NCI-H2196 (cell line): ENCODE measurements at regions not wholly inside any gene's neighbourhood (a gene's known extent, or its start where the extent isn't known, plus 50 kb on each side); places are given as distances from the start of the nearest gene placed in this dataset.

Experiments
- DNase-seq: peaks from one replicate; lab custom pipeline; 2025; ENCODE audit not compliant: unreplicated experiment; lab: John Stamatoyannopoulos, UW

DNA sequence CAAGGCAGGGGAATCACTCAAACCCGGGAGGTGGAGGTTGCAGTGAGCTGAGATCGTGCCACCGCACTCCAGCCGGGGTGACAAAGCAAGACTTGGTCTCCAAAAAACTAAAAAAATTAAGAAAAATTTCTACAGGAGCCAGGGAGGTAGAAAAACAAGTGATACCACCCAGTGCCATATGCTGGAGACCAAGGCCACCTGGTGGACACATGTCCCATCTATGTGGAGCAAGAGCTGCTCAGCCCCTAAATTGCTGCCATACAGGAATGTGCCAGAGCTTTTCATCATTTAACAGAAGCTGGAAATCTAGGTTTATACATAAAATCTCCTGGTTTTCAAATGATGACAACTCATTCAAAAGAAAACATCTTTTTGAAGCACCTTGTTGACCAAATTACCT is 61.4 kb upstream of the ELK3 start:
- DNase-seq, result no peak

DNA sequence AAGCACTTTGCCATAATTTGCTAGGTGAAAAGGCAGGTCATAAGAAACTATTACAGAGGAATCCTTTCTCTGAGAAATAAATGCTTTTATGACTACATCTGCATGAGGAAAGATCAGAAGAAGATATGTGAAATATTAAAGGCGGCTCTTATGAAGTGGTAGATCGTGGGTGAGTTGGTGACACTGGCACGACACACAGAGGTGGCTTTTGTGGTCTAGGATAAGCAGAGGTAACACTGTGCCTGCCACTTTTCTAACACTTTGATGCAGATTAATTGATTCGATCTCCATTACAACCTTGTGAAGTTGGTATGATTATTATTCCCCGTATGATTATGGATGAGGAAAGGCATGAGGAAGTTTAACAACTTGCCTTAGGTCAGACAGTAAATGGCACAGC is 60.0 kb upstream of the ELK3 start:
- DNase-seq, result no peak

DNA sequence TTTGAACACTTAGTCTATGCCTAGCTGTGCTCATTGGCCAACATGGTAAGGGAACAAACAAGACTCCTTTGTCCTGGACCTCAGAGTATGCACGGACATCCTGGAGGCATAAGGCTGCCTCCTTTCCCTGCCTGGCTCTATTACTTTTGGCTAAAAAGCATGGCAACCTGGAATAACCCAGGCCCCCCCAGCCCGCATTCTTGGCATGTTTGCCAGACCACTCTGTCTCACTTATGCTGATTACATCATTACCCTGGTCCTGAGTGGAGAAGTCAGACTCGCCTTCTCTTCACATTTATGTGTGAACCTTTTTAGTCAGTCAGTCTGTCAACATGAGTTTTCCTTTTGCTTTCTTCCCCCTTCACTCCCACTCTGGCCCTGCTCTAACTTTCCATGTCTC is 58.0 kb upstream of the ELK3 start:
- DNase-seq, result no peak

DNA sequence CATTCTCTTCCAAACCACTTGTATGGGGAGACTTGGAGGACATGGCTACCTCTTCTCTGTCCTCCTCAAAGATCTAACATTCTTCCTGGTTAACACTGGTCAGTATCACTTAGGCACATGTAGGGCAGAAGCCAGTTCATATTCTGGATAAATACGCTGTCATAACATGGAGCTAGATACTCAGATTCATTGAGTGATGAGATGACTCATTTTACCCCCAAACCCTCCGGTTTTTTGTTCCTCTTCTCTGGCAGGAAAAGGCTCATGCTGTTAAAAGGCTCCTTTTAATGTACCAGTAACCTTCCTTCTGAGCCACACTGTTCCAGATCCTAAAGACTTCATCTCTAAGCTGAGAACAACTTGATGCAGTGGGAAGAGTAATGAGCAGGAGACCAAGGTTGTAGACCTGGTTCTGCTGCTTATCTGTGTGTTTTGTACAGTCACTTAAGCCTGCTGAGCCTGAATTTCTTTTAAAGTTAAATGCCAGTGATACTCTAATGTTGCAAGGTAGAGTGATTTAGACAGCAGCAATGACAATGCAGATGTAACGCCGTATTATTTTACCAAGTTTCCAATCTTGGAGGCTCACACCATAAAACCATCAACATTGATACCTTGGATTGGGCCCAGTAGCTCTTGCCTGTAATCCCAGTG is 57.3 kb upstream of the ELK3 start:
- DNase-seq, result no peak

DNA sequence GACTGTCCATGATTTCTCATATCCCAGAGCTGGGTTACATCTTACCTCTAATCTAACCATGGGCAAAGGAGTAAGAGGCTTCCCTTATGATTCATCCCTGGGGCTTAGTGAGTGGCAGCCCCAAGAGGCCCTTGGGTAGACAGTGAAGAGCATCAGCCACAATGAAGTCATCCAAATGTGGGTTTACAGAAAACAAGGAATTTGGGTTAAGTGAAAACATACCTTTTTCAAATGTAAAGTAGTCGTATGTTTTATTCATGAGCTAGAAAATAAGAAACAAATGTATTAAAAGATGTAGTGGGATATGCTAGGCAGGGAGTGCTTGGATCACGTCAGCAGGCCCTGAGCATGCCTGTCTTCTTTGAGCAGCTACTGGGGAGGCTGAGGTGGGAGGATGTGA is 54.0 kb upstream of the ELK3 start:
- DNase-seq, result no peak

DNA sequence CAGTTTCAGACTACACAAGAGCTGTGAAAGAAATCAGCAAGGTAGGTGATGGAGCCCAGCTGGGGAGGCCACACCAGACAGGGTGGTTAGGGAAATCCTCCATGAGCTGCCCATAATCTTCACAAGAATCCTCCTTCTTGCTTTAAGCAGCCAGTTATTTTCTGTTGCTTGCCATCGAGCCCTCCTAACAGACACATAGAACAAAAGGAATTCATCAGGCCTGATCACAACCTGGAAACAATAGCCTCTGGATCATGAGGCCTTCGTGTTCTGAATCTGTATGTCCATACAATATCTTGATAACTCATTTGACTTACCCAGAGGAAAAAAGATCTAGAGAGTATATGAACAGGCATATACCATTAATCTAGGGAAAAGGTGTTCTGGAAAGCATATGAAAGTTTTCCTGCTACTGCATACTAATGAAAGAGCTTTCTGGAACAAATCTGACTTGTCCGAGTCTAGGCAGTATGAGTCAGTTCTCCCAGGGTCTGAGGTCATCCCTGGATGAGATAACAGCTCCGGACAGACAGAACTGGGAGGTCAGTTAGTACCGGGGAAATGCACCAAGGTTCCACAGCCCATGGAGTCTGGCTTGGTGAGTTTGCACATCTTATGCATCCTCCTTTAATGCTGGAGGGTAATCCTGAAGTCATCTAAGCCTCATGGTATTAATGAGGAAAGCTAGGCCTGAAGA is 52.8 kb upstream of the ELK3 start:
- DNase-seq, result no peak

DNA sequence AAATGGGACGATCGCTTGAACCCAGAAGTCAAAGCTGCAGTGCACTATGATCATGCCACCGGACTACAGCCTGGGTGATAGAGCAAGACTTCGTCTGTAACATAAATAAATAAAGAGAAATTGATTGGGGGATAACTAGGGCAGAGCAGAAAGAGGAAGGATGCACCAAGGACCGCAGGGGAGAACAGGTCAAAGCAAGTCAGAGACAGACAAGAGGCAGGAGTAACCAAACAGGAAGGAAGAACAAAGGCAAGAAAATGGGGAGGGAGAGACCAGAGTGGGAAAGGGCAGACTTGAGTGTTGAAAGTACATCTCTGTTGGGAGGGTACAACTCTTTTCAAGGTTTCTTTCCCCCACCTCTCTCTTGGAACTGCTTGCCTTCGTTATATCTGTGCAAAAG is 50.8 kb upstream of the ELK3 start:
- no peak for DNase-seq

DNA sequence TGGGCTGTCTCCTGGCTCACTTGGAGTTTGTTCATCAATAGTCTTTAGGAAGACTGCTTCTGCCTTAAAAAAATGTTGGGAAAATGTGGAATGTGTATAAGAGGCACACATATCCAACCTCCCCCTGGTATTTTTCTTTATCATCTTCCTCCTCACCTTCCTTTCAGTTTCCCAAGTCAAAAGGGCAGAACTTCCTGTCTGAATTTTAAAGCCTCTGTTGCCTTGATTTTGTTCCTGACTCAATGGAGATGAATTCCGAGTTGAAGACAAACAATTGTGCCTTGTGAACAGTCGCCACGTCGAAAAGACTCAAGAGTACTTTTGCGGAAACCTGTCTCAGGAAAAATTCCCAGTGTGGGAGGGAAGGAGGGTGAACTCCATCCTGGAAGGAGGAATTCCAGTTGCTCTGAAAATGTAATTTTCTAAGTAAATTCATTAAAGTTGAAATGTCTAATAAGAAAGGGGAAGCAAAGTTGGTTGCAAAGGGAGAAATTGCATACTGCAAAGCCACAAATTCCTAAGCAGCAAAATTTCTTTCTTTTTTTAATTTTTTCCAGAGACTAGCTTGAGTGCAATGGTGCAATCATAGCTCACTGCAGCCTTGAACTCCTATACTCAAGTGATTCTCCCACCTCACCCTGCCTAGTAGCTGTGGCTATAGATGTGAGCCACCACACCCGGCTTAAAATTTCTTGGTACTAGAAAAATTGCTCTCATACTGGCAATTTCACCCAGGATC is 50.2 kb upstream of the ELK3 start:
- DNase-seq, result no peak
